Fibroblast of the aortic adventitia (primary cell): ENCODE measurements at regions not wholly inside any gene's neighbourhood (a gene's known extent, or its start where the extent isn't known, plus 50 kb on each side); places are given as distances from the start of the nearest gene placed in this dataset.

Source experiments
- DNase-seq: peaks from one replicate; pipeline ENCODE4 v3.0.0-alpha.2; 2010; ENCODE audit warnings: low read depth
- H3K4me3 ChIP-seq: 2 replicates; pipeline ENCODE4 v1.5.1; 2011; ENCODE audit warnings: low read depth, mild to moderate bottlenecking, control low read depth, low read length, moderate library complexity
- CTCF ChIP-seq: IDR thresholded peaks from 2 replicates; pipeline ENCODE4 v1.5.1; 2011; ENCODE audit warnings: mild to moderate bottlenecking, low read length, control low read depth, inconsistent platforms; ENCODE audit not compliant: insufficient read depth

DNA sequence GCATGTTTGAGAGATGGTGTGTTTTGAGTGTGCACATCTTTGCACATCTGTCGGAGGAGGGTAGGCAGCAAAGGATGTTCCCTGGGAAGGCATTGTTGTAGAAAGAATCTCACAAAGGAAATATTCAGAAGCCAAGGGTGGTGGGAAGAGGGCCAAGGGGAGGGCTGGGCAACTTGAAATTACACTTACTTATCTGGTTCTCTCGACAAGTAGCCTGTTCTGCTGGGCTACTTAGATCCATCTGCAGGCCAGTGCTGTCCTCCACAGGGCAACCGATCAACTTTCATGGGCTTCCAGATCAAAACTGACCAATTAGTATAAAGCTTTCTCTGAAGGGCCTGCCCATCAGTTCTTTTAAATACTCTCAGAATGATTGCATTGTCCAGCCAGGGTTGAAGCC is 495.2 kb downstream of the GADD45G start:
- H3K4me3 ChIP-seq, result no peak overlapping the region
- TF ChIP-seq CTCF, result no peak
- DNase-seq, result peak; percentile 7

GRCh38 chr9:90102292-90102901 is 497.6 kb downstream of the GADD45G start:
- TF ChIP-seq CTCF, result peak; percentile 58
- no peak overlapping the region for H3K4me3 ChIP-seq
- DNase-seq, result peak; percentile 79

DNA sequence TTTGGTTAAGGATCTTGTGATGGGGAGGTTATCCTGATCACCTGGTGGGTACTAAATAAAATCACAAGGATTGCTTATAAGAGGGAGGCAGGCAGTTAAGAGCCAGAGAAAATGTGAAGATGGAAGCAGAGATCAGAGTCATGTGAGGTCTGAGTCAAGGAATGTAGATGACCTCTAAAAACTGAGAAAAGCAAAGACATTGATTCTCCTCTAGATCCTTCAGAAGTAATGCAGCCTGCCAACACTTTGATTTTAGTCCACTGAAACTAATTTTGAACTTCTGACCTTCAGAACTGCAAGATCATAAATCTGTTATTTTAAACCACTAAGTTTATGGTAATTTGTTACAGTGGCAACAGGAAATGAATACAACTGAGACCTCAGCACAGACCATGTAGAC is 499.0 kb downstream of the GADD45G start:
- no peak overlapping the region for H3K4me3 ChIP-seq
- no peak for DNase-seq
- TF ChIP-seq CTCF, result no peak

DNA sequence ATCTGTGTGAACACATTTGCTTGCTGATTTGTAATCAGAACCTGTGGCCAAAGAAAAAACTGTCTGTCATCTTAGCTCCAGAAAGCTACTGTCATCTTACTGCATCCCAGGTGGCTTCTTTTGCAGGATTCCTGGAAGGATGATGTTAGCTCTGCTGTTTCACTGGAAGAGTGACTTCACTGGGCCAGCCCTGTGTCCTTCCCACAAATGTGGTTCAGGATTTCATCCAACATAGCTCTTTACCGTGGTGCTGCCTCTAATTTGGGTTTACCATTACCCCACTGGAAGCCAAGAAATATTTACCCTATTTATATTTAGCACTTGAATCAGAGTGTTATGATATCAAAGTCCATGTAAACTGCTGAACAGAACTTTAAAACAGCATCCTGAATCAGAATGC is 501.0 kb downstream of the GADD45G start:
- no peak for DNase-seq
- no peak overlapping the region for H3K4me3 ChIP-seq
- TF ChIP-seq CTCF, result no peak

DNA sequence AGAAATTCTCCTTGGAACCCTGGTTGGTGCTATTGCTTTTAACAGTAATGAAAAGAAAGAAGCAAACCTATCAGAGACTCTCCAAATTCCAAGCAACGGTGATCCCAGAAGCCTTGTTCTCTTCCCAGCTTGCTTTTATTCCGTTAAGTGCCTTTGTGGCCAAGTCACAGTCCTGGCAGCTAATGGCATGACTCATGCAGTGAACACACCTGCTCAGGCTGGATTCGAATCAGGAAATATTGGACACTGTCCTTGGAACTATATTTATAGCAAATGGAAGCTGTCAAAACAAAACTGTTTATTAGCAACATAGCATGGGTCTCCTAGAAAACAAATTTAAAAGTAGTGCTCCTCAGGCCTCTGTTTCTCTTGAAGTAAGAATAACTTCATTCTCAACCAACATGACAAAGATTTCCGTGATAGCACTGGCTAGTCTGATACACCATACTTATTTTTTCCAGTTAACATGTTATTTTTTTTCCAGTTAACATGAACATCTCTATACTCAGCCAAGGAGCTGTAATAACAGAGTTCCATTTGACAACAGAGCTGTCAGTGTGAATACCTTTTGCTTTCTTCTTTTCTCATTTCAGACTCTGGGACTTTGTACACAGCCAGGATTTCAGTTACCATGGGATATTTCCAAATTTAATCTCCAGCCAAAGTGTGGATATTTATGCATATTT is 502.4 kb downstream of the GADD45G start:
- DNase-seq, result peak; percentile 6
- no peak for TF ChIP-seq CTCF
- H3K4me3 ChIP-seq, result no peak overlapping the region

- no peak for TF ChIP-seq CTCF
- H3K4me3 ChIP-seq, result no peak overlapping the region
- no peak for DNase-seq
Observed at GRCh38 chr9:90107726-90108655, 503.2 kb downstream of the GADD45G start.
